B cell (primary cell): ENCODE measurements at regions not wholly inside any gene's neighbourhood (a gene's known extent, or its start where the extent isn't known, plus 50 kb on each side); places are given as distances from the start of the nearest gene placed in this dataset.

ENCODE experiments used
- ATAC-seq: fragments of 200-7000 bp; cut with Tn5 transposase; one replicate; pipeline ENCODE4 v1.10.0; 2021; ENCODE audit warnings: low read depth, mild to moderate bottlenecking, moderate number of reproducible peaks, moderate library complexity
- CTCF ChIA-PET: fragments of 350-600 bp; sonication (Branson Sonifier 250); formaldehyde crosslinking; loops from one replicate; lab custom pipeline; 2021; ENCODE audit warnings: antibody characterized with exemption, inconsistent platforms; lab: Charles Lee
- POLR2A ChIA-PET: fragments of 350-600 bp; sonication (Branson Sonifier 250); formaldehyde crosslinking; loops from one replicate; lab custom pipeline; 2021; ENCODE audit warnings: antibody characterized with exemption; lab: Charles Lee
- DNase-seq: peaks from one replicate; pipeline ENCODE4 v3.0.0; 2013
- H2AFZ ChIP-seq: 2 replicates; pipeline ENCODE4 v1.6.1; 2012; ENCODE audit warnings: mild to moderate bottlenecking, low read depth, low read length; ENCODE audit not compliant: insufficient read depth, poor library complexity, severe bottlenecking
- H3K27ac ChIP-seq, 2 donors: 1 replicate in 1 of 2; 2 replicates in 1 of 2; pipeline ENCODE4 v1.5.1; 2012 to 2013; ENCODE audit warnings: low read length in 2 of 2, mild to moderate bottlenecking in 2 of 2, moderate library complexity in 1 of 2
- H3K27me3 ChIP-seq, 4 experiments: fragments of 200-600 bp in 1 of 4; sonication (generic) in 1 of 4; replicated peaks in 1 of 4; 1 replicate in 2 of 4; 2 replicates in 2 of 4; pipeline versions ENCODE4 v1.6.1 to v1.7.0; 2013 to 2016; ENCODE audit warnings: low read length in 3 of 4, mild to moderate bottlenecking in 2 of 4, mixed read lengths in 1 of 4, moderate library complexity in 1 of 4; ENCODE audit not compliant: insufficient read depth in 4 of 4, control insufficient read depth in 3 of 4; ENCODE audit errors: control extremely low read depth in 1 of 4
- H3K36me3 ChIP-seq, 2 experiments: replicated peaks in 1 of 2; 1 replicate in 1 of 2; 2 replicates in 1 of 2; pipeline versions ENCODE4 v1.6.1 to v1.7.1; 2013; ENCODE audit warnings: low read length in 1 of 2; ENCODE audit not compliant: insufficient read depth in 2 of 2, control insufficient read depth in 1 of 2; ENCODE audit errors: control extremely low read depth in 1 of 2, extremely low read depth in 1 of 2
- H3K4me1 ChIP-seq, 2 donors: fragments of 200-600 bp in 1 of 2; sonication (generic) in 1 of 2; 1 replicate in 1 of 2; 2 replicates in 1 of 2; pipeline versions ENCODE4 v1.5.1 to v1.6.1; 2013 to 2017; ENCODE audit warnings: low read length in 2 of 2; ENCODE audit not compliant: control insufficient read depth in 2 of 2, insufficient read depth in 2 of 2
- H3K4me2 ChIP-seq: replicated peaks from 2 replicates; pipeline ENCODE3; 2012; ENCODE audit warnings: mild to moderate bottlenecking, low read depth, low read length; ENCODE audit not compliant: poor library complexity, severe bottlenecking
- H3K4me3 ChIP-seq, 5 experiments: fragments of 200-600 bp in 1 of 5; sonication (generic) in 1 of 5; 1 replicate in 3 of 5; 2 replicates in 2 of 5; pipeline versions ENCODE4 v1.5.1 to v1.7.0; 2011 to 2016; ENCODE audit warnings: low read length in 4 of 5, mild to moderate bottlenecking in 4 of 5, low read depth in 2 of 5, control low read depth in 1 of 5, moderate library complexity in 1 of 5; ENCODE audit not compliant: insufficient read depth in 1 of 5; ENCODE audit errors: control extremely low read depth in 1 of 5, extremely low read depth in 1 of 5
- H3K79me2 ChIP-seq: fragments of 200-600 bp; sonication (generic); one replicate; pipeline ENCODE4 v1.6.0; 2016; ENCODE audit warnings: low read length; ENCODE audit not compliant: control insufficient read depth, insufficient read depth
- H3K9ac ChIP-seq: fragments of 200-600 bp; sonication (generic); 2 replicates; pipeline ENCODE4 v1.6.1; 2017; ENCODE audit warnings: mild to moderate bottlenecking, low read length, moderate library complexity
- H3K9me3 ChIP-seq, 3 donors: one replicate each; pipeline versions ENCODE4 v1.6.1 to v1.7.1; 2013; ENCODE audit warnings: low read length in 2 of 3; ENCODE audit not compliant: control insufficient read depth in 2 of 3, insufficient read depth in 1 of 3; ENCODE audit errors: control extremely low read depth in 1 of 3
- H4K20me1 ChIP-seq: 2 replicates; pipeline ENCODE4 v1.6.0; 2012; ENCODE audit warnings: mild to moderate bottlenecking, low read length; ENCODE audit not compliant: insufficient read depth, control insufficient read depth, poor library complexity, severe bottlenecking
- H3K27ac Mint-ChIP-seq: one replicate; pipeline ENCODE4 v1.8.0; 2021; ENCODE audit warnings: mixed read lengths
- H3K27me3 Mint-ChIP-seq: one replicate; pipeline ENCODE4 v1.8.0; 2021; ENCODE audit warnings: mixed read lengths
- H3K4me1 Mint-ChIP-seq: one replicate; pipeline ENCODE4 v1.8.0; 2021; ENCODE audit warnings: mixed read lengths
- H3K4me3 Mint-ChIP-seq: one replicate; pipeline ENCODE4 v1.8.0; 2021; ENCODE audit warnings: mixed read lengths
- H3K9me3 Mint-ChIP-seq: one replicate; pipeline ENCODE4 v1.8.0; 2022; ENCODE audit warnings: mixed read lengths; ENCODE audit not compliant: insufficient read depth
- EZH2 ChIP-seq: IDR thresholded peaks from 2 replicates; pipeline ENCODE4 v1.6.1; 2012; ENCODE audit warnings: borderline replicate concordance, low read depth, mild to moderate bottlenecking, moderate library complexity, low read length; ENCODE audit not compliant: insufficient read depth, poor library complexity, severe bottlenecking
- WGBS: methylation state at CpG from one replicate; pipeline ENCODE4 v1.1.5; 2013; ENCODE audit warnings: missing lambda C conversion rate; ENCODE audit not compliant: insufficient coverage; 5-methylcytosine and 5-hydroxymethylcytosine counted together
- intact Hi-C: fragments of 100-400 bp; cut with micrococcal nuclease; formaldehyde crosslinking; loops from one replicate; pipeline ENCODE4 v1.10.0; 2022
- TF ChIP-seq, protein P1 (sequence below): fragments of 200-600 bp; IDR thresholded peaks from one replicate; pipeline ENCODE4 v1.8.0; 2022; ENCODE audit warnings: antibody characterized with exemption, mild to moderate bottlenecking

DNA sequence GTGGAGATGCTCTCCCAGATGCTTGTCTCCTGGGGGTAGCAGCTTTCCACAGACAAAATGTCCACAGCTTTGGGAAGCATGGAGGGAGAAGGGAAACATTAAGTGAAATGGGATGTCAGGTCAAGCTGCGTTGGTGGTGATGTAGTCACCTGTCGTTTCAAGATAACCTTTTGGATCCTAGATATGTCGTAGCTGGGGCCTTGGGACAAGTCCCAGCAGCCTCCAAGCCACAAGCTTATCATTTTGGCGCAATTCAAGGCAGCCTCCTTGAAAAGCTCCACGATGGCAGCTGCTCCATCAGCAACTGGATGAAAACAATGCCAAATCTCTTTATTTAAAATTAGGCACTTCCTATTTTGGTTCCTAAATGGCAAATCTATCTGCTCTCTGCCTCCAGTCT is 52.0 kb downstream of the RTL9 start:
- H3K9me3 ChIP-seq, result no peaks in the 10 kb centered on the region
- no peak overlapping the region for H3K27ac ChIP-seq
- no peak overlapping the region for H3K9ac ChIP-seq
- Mint-ChIP-seq H3K27ac (no peak overlapping the region), H3K4me1 (peaks cover 4% of the 10 kb centered on the region), H3K9me3 (no peaks in the 10 kb centered on the region), H3K4me3 (no peak overlapping the region), H3K27me3 (peaks cover 2% of the 10 kb centered on the region)
- no peaks in the 10 kb centered on the region for H4K20me1 ChIP-seq
- 83% methylated on average over 5 of the region's 5 CpGs for WGBS
- ATAC-seq, result no peak
- DNase-seq, result no peak
- CTCF ChIA-PET, result interaction anchor here (1.0 to 22.2 kb wide), 4 partner anchors 8 to 255 kb away, joined by 3 to 721 read pairs (median 4); no protein-coding TSS in a partner anchor
- POLR2A ChIA-PET, result no interaction called here
- H3K4me3 ChIP-seq, result no peak overlapping the region
- intact Hi-C loops, result loop anchor here (5.0 kb wide), 1 partner anchor 93 kb away; the partner anchor contains the start of gene AMMECR1
- no peaks in the 10 kb centered on the region for H3K36me3 ChIP-seq
- no peak overlapping the region for H3K4me2 ChIP-seq
- H3K79me2 ChIP-seq, result no peaks in the 10 kb centered on the region
- no peak for TF ChIP-seq EZH2
- TF ChIP-seq, protein P1, sequence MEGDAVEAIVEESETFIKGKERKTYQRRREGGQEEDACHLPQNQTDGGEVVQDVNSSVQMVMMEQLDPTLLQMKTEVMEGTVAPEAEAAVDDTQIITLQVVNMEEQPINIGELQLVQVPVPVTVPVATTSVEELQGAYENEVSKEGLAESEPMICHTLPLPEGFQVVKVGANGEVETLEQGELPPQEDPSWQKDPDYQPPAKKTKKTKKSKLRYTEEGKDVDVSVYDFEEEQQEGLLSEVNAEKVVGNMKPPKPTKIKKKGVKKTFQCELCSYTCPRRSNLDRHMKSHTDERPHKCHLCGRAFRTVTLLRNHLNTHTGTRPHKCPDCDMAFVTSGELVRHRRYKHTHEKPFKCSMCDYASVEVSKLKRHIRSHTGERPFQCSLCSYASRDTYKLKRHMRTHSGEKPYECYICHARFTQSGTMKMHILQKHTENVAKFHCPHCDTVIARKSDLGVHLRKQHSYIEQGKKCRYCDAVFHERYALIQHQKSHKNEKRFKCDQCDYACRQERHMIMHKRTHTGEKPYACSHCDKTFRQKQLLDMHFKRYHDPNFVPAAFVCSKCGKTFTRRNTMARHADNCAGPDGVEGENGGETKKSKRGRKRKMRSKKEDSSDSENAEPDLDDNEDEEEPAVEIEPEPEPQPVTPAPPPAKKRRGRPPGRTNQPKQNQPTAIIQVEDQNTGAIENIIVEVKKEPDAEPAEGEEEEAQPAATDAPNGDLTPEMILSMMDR, result no peak
- no peaks in the 10 kb centered on the region for H3K4me1 ChIP-seq
- H2AFZ ChIP-seq, result no peak overlapping the region
- H3K27me3 ChIP-seq, result no peaks in the 10 kb centered on the region

DNA sequence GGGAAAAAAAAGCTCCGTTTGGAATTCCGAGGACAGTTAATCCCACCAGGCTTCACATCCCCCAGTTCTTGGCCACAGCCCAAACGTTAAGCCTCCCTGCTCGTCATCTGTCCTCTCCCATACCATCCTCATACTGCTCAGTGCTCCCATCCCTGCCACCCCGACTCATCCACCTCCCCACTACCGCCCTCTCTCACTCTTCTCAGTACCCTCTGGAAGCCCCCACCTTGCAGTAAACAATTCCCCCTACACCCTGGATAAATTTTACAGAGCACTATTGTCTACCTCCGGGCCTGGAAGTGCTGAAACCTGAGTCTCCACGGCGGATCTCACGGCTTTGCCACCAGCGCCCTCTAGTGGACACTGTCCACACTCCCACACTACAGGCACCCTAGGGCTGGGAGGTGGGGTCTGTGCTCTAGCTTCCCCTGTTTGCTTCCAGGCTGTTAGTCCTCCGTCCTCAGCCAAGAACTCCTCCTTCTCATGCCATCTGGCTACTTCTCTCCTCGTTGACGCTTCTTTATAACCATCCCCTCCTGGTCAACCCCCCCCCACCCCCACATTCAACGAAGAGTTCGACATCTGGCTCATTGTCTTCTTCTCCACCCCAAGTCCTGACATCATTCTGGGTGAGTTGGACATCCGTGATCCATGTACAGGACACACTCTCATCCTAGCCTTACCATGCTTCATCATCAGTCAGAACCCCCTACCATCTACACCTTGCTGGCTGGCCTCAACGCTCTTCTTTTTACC is 54.5 kb downstream of the RTL9 start:
- peak overlapping the region; percentile 44 for H2AFZ ChIP-seq
- no peak overlapping the region for H3K4me2 ChIP-seq
- Mint-ChIP-seq H3K27me3 (peaks cover 2% of the 10 kb centered on the region), H3K27ac (no peak overlapping the region), H3K4me1 (peaks cover 4% of the 10 kb centered on the region), H3K9me3 (no peaks in the 10 kb centered on the region), H3K4me3 (no peak overlapping the region)
- TF ChIP-seq, protein P1, result peak; percentile 73
- no peak for TF ChIP-seq EZH2
- H3K9ac ChIP-seq, result no peak overlapping the region
- H3K4me1 ChIP-seq, result no peaks in the 10 kb centered on the region
- ChIA-PET POLR2A (no interaction called here), CTCF (interaction anchor here (0.6 to 22.2 kb wide), 4 partner anchors 11 to 257 kb away, joined by 3 to 721 read pairs (median 4); no protein-coding TSS in a partner anchor)
- no peaks in the 10 kb centered on the region for H4K20me1 ChIP-seq
- H3K36me3 ChIP-seq, result no peaks in the 10 kb centered on the region
- no peaks in the 10 kb centered on the region for H3K79me2 ChIP-seq
- DNase-seq (peak; percentile 72), ATAC-seq (peak; percentile 82)
- H3K9me3 ChIP-seq, result no peaks in the 10 kb centered on the region
- no peak overlapping the region for H3K27ac ChIP-seq
- H3K4me3 ChIP-seq, result no peak overlapping the region
- intact Hi-C loops, result loop anchor here (1.0 to 5.0 kb wide), 3 partner anchors 96 to 257 kb away; partner anchors contain the start of gene AMMECR1
- 42% methylated on average over 7 of the region's 18 CpGs for WGBS
- H3K27me3 ChIP-seq, result no peaks in the 10 kb centered on the region
